NCI-H2107 treated with DMSO at 0.1 percent for 48 hours (cell line): ENCODE measurements at regions not wholly inside any gene's neighbourhood (a gene's known extent, or its start where the extent isn't known, plus 50 kb on each side); places are given as distances from the start of the nearest gene placed in this dataset.

ENCODE experiments used
- DNase-seq: peaks from one replicate; lab custom pipeline; 2025; ENCODE audit not compliant: unreplicated experiment; lab: John Stamatoyannopoulos, UW

GRCh38 chr2:220855296-220855695 lies 716.8 kb downstream of the EPHA4 start:
- DNase-seq, result peak; percentile 9

GRCh38 chr2:220856486-220856885 lies 715.6 kb downstream of the EPHA4 start:
- no peak for DNase-seq

- no peak for DNase-seq
Observed at GRCh38 chr2:220857368-220857767, 714.7 kb downstream of the EPHA4 start.

GRCh38 chr2:220858101-220858500 lies 714.0 kb downstream of the EPHA4 start:
- no peak for DNase-seq

GRCh38 chr2:220871909-220872308 lies 700.2 kb downstream of the EPHA4 start:
- DNase-seq, result no peak

GRCh38 chr2:220876080-220876824 lies 695.9 kb downstream of the EPHA4 start:
- DNase-seq, result no peak

GRCh38 chr2:220877491-220877890 lies 694.6 kb downstream of the EPHA4 start:
- no peak for DNase-seq

GRCh38 chr2:220877897-220878296 lies 694.2 kb downstream of the EPHA4 start:
- peak; percentile 2 for DNase-seq

- DNase-seq, result no peak
Observed at GRCh38 chr2:220880623-220881596, 691.2 kb downstream of the EPHA4 start.

- DNase-seq, result no peak
Observed at GRCh38 chr2:220882507-220882906, 689.6 kb downstream of the EPHA4 start.

- DNase-seq, result no peak
Observed at GRCh38 chr2:220885593-220885992, 686.5 kb downstream of the EPHA4 start.

- no peak for DNase-seq
Observed at GRCh38 chr2:220887271-220887870, 684.7 kb downstream of the EPHA4 start.

- DNase-seq, result no peak
Observed at GRCh38 chr2:220887876-220888275, 684.2 kb downstream of the EPHA4 start.

- DNase-seq, result no peak
Observed at GRCh38 chr2:220890931-220891330, 681.2 kb downstream of the EPHA4 start.

GRCh38 chr2:220891405-220891804 lies 680.7 kb downstream of the EPHA4 start:
- DNase-seq, result no peak

GRCh38 chr2:220892018-220892634 lies 680.0 kb downstream of the EPHA4 start:
- no peak for DNase-seq

- DNase-seq, result no peak
Observed at GRCh38 chr2:220893411-220893810, 678.7 kb downstream of the EPHA4 start.

- no peak for DNase-seq
Observed at GRCh38 chr2:220894069-220894468, 678.0 kb downstream of the EPHA4 start.

GRCh38 chr2:220899492-220899891 lies 672.6 kb downstream of the EPHA4 start:
- DNase-seq, result no peak

- DNase-seq, result no peak
Observed at GRCh38 chr2:220904015-220904414, 668.1 kb downstream of the EPHA4 start.

- DNase-seq, result no peak
Observed at GRCh38 chr2:220913384-220913783, 658.7 kb downstream of the EPHA4 start.
